AG04450 (cell line): ENCODE measurements at regions not wholly inside any gene's neighbourhood (a gene's known extent, or its start where the extent isn't known, plus 50 kb on each side); places are given as distances from the start of the nearest gene placed in this dataset.

ENCODE experiments used
- CTCF ChIA-PET: fragments of 300-600, 350-600 bp; formaldehyde crosslinking; extraction: SDS; loops from one replicate; lab custom pipeline; 2022; ENCODE audit warnings: antibody characterized with exemption, inconsistent platforms; lab: Charles Lee
- POLR2A ChIA-PET: fragments of 350-600 bp; formaldehyde crosslinking; extraction: SDS; loops from one replicate; lab custom pipeline; 2021; ENCODE audit warnings: antibody characterized with exemption, inconsistent platforms; lab: Yijun Ruan, JAX
- DNase-seq: peaks from one replicate; pipeline ENCODE4 v3.0.0-alpha.2; 2011; ENCODE audit warnings: low read depth, low spot score
- H3K27ac ChIP-seq: one replicate; pipeline ENCODE4 v1.5.1; 2012; ENCODE audit warnings: low read depth, low read length, control low read depth
- H3K27me3 ChIP-seq: one replicate; pipeline ENCODE4 v1.6.0; 2012; ENCODE audit warnings: low read length; ENCODE audit not compliant: control insufficient read depth, insufficient read depth
- H3K4me3 ChIP-seq: 2 replicates; pipeline ENCODE4 v1.5.1; 2011; ENCODE audit warnings: mild to moderate bottlenecking, low read depth, low read length, control low read depth
- H3K9me3 ChIP-seq: 2 replicates; pipeline ENCODE4 v1.5.1; 2012; ENCODE audit warnings: low read length; ENCODE audit not compliant: control insufficient read depth, insufficient read depth
- TF ChIP-seq, protein P1 (sequence below): IDR thresholded peaks from 2 replicates; pipeline ENCODE4 v1.5.1; 2011; ENCODE audit warnings: low read depth, low read length, control low read depth, inconsistent platforms

DNA sequence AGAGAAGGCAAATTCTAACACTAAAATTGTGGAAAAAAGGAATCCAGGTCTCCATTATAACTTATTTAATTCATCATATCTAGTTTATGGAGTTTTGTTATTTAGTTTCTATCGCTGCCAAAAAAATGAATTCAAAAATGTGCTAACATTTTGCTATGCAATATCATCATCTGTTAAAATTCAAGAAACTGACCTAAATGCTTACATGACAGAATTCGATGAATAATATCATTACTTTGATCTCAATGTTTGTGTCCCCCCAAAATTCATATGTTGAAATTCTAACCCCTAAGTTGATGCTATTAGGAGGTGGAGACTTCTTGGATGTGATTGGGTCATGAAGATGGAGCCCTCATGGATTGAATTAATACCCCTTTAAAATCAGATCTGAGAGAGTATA lies 775.0 kb downstream of the PCDH17 start:
- no peak overlapping the region for H3K27ac ChIP-seq
- ChIA-PET CTCF (no interaction called here), POLR2A (no interaction called here)
- no peaks in the 10 kb centered on the region for H3K27me3 ChIP-seq
- peaks cover 7% of the 10 kb centered on the region; the same call in 1 of the 2 replicates for H3K9me3 ChIP-seq
- no peak overlapping the region for H3K4me3 ChIP-seq
- TF ChIP-seq, protein P1, sequence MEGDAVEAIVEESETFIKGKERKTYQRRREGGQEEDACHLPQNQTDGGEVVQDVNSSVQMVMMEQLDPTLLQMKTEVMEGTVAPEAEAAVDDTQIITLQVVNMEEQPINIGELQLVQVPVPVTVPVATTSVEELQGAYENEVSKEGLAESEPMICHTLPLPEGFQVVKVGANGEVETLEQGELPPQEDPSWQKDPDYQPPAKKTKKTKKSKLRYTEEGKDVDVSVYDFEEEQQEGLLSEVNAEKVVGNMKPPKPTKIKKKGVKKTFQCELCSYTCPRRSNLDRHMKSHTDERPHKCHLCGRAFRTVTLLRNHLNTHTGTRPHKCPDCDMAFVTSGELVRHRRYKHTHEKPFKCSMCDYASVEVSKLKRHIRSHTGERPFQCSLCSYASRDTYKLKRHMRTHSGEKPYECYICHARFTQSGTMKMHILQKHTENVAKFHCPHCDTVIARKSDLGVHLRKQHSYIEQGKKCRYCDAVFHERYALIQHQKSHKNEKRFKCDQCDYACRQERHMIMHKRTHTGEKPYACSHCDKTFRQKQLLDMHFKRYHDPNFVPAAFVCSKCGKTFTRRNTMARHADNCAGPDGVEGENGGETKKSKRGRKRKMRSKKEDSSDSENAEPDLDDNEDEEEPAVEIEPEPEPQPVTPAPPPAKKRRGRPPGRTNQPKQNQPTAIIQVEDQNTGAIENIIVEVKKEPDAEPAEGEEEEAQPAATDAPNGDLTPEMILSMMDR: no peak
- DNase-seq: no peak

DNA sequence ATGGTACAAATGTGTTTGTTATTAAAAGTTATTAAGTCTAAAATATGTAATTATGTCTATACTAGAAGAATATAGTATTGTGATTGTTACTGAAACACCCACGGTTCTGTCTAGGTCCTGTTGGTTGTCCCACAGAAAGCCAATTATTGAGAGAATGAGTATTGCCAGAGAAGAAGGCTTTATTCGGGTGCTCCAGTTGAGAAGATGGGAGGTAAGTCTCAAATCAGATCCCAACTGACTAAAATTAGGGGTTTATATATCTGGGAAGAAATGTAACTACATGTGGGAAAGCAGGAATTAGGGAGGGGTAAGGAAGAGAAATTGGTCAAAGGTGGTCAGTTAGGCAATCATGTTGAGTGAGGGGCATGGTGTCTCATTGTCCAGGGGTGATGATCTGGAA lies 798.4 kb downstream of the PCDH17 start:
- no peak overlapping the region for H3K4me3 ChIP-seq
- DNase-seq: no peak
- peaks cover 7% of the 10 kb centered on the region for H3K9me3 ChIP-seq
- no peaks in the 10 kb centered on the region for H3K27me3 ChIP-seq
- H3K27ac ChIP-seq: no peak overlapping the region
- TF ChIP-seq, protein P1: no peak
- ChIA-PET POLR2A (no interaction called here), CTCF (no interaction called here)

DNA sequence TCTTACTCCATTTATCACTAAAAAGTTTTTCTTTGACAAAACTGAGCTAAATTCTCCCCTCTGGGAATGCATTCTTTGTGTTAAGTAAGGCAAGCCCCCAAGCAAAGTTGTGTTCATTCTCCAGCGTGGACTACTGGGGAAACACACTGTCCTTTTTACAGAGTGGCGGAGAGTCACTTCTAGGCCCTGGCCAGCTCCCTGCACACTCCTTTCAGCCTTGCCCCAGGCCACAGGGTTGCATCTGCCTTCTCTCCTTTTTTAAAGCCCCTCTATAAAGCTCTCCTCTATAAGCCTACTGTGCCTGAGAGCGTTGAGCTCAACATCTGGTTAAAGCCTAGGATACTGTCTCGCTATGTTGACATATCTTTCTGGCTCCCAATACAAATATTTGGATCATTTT lies 803.4 kb downstream of the PCDH17 start:
- ChIA-PET POLR2A (no interaction called here), CTCF (no interaction called here)
- H3K4me3 ChIP-seq: no peak overlapping the region

DNA sequence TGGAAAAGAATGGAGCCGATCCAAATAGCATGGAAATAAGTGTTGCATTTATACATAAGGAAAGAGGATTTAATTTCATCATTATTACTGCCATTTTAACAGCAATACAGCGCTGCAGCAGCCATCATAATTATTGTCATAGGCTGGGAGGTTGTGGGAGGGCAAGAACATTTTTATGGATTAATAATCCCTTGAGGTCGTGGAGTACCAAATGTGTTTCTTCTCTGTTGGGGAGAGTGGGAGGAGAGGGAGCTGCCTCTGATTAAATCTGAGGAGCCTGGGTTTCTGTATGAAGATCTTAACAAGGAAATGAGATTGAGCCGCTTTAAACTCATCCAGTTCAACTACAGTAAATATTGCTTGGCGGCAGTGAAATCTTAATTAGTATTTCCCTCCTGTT lies 805.9 kb downstream of the PCDH17 start:
- ChIA-PET CTCF (no interaction called here), POLR2A (no interaction called here)
- H3K4me3 ChIP-seq: no peak overlapping the region
- TF ChIP-seq, protein P1: no peak
- DNase-seq: no peak
- peaks cover 8% of the 10 kb centered on the region for H3K9me3 ChIP-seq
- H3K27me3 ChIP-seq: no peaks in the 10 kb centered on the region
- H3K27ac ChIP-seq: no peak overlapping the region

More for the DNA sequence above, 803.4 kb downstream of the PCDH17 start:
- TF ChIP-seq, protein P1: no peak
- DNase-seq: no peak
- no peaks in the 10 kb centered on the region for H3K27me3 ChIP-seq
- H3K27ac ChIP-seq: no peak overlapping the region
- peaks cover 8% of the 10 kb centered on the region for H3K9me3 ChIP-seq

DNA sequence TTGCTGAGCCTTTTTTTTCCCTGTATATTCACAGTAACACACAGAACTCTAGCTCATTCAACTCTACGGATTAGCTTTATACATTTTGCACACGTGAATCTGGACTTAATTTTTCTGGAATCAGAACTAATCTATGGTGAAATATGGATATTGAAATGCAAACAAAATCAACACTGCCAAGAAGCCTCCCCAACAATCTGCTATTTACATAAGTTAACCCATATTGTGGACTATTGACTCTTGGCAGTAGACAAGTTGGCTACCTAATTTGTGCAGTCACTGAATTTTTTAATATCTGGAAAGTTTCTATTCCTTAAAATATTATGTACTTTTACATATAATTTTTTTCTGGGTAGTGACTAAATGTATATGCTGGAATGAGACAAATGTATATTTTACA lies 815.4 kb downstream of the PCDH17 start:
- no peak overlapping the region for H3K4me3 ChIP-seq
- TF ChIP-seq, protein P1: no peak
- H3K27ac ChIP-seq: no peak overlapping the region
- POLR2A ChIA-PET: no interaction called here
- CTCF ChIA-PET: no interaction called here
- DNase-seq: no peak
- no peaks in the 10 kb centered on the region for H3K27me3 ChIP-seq
- H3K9me3 ChIP-seq: no peaks in the 10 kb centered on the region; the same call in 1 of the 2 replicates
